Choroid plexus epithelial cell (primary cell): ENCODE measurements at regions not wholly inside any gene's neighbourhood (a gene's known extent, or its start where the extent isn't known, plus 50 kb on each side); places are given as distances from the start of the nearest gene placed in this dataset.

Source experiments
- DNase-seq: peaks from one replicate; pipeline ENCODE4 v3.0.0-alpha.2; 2010; ENCODE audit warnings: low read depth
- H3K4me3 ChIP-seq: 2 replicates; pipeline ENCODE4 v1.5.1; 2011; ENCODE audit warnings: low read depth, mild to moderate bottlenecking, control low read depth, low read length, moderate library complexity
- CTCF ChIP-seq: conservative IDR thresholded peaks from 2 replicates; pipeline ENCODE4 v1.5.1; 2011; ENCODE audit warnings: low read depth, mild to moderate bottlenecking, control low read depth, inconsistent platforms, low read length, moderate library complexity

GRCh38 chr13:31946091-31946770, 85.3 kb upstream of the FRY start:
- no peak overlapping the region for H3K4me3 ChIP-seq
- peak; percentile 46 for DNase-seq
- no peak for TF ChIP-seq CTCF

- no peak overlapping the region for H3K4me3 ChIP-seq
- no peak for TF ChIP-seq CTCF
- DNase-seq, result no peak
Observed at GRCh38 chr13:31947105-31947504, 84.5 kb upstream of the FRY start.

- H3K4me3 ChIP-seq, result no peak overlapping the region
- DNase-seq, result no peak
- TF ChIP-seq CTCF, result no peak
Observed at GRCh38 chr13:31947506-31947905, 84.1 kb upstream of the FRY start.

- no peak for TF ChIP-seq CTCF
- no peak for DNase-seq
- no peak overlapping the region for H3K4me3 ChIP-seq
Observed at GRCh38 chr13:31949486-31949885, 82.1 kb upstream of the FRY start.

GRCh38 chr13:31950111-31950815, 81.3 kb upstream of the FRY start:
- H3K4me3 ChIP-seq, result no peak overlapping the region
- TF ChIP-seq CTCF, result no peak
- DNase-seq, result no peak

GRCh38 chr13:31951215-31951678, 80.3 kb upstream of the FRY start:
- no peak for TF ChIP-seq CTCF
- no peak overlapping the region for H3K4me3 ChIP-seq
- no peak for DNase-seq
